ENCODE measurements at regions not wholly inside any gene's neighbourhood (a gene's known extent, or its start where the extent isn't known, plus 50 kb on each side); places are given as distances from the start of the nearest gene placed in this dataset.

DNA sequence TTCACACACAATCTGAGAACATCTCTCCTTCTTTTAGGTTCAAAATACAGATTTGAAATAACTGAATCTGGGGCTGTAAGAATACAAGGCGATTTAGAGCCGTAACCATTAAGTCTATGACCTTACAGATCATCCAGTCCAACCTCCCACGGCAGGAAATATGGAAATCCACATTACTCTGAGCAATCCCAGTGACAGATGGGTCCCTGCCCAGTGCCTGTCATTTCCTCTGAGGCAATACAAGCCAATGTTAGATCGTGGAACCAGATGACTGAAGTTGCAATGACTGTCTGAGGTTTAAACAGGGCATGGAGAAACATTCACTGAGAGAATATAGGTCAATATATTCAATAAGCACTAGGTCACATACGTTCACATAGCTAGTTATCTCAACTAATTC is 77.4 kb upstream of the OR5AK2 start:
- no peak overlapping the region for H3K4me3 ChIP-seq (ENCODE audit: low read depth, low read length)
- POLR2A ChIA-PET: no interaction called here
- intact Hi-C loops (cut with micrococcal nuclease; ENCODE audit: unreplicated experiment): no loop called here
- H3K36me3 ChIP-seq (ENCODE audit: control insufficient read depth, insufficient read depth, low read length): no peaks in the 10 kb centered on the region
- CTCF ChIA-PET: no interaction called here
- no peaks in the 10 kb centered on the region for H3K9me3 Mint-ChIP-seq (ENCODE audit: unreplicated experiment)
- no peak overlapping the region for H3K4me3 Mint-ChIP-seq (ENCODE audit: unreplicated experiment)
- H3K9me3 ChIP-seq: no peaks in the 10 kb centered on the region
- no peaks in the 10 kb centered on the region for H3K4me1 Mint-ChIP-seq (ENCODE audit: low read depth, unreplicated experiment)
- H3K36me3 Mint-ChIP-seq (ENCODE audit: insufficient read depth, unreplicated experiment): no peaks in the 10 kb centered on the region
- TF ChIP-seq, protein P1, sequence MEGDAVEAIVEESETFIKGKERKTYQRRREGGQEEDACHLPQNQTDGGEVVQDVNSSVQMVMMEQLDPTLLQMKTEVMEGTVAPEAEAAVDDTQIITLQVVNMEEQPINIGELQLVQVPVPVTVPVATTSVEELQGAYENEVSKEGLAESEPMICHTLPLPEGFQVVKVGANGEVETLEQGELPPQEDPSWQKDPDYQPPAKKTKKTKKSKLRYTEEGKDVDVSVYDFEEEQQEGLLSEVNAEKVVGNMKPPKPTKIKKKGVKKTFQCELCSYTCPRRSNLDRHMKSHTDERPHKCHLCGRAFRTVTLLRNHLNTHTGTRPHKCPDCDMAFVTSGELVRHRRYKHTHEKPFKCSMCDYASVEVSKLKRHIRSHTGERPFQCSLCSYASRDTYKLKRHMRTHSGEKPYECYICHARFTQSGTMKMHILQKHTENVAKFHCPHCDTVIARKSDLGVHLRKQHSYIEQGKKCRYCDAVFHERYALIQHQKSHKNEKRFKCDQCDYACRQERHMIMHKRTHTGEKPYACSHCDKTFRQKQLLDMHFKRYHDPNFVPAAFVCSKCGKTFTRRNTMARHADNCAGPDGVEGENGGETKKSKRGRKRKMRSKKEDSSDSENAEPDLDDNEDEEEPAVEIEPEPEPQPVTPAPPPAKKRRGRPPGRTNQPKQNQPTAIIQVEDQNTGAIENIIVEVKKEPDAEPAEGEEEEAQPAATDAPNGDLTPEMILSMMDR (IDR thresholded peaks at IDR 0.05; ENCODE audit: insufficient read depth in 1 of 2, low read depth in 1 of 2, low read length in 1 of 2, severe bottlenecking in 1 of 2, unreplicated experiment in 1 of 2): no peak
- peaks cover 3% of the 10 kb centered on the region for H3K27me3 Mint-ChIP-seq (ENCODE audit: insufficient read depth, unreplicated experiment)
- 0 out of 2 replicates have a peak, but pooled peaks cover 1% of the 10 kb centered on the region for H3K4me1 ChIP-seq
- no peak overlapping the region for H3K27ac Mint-ChIP-seq (ENCODE audit: unreplicated experiment)
- DNase-seq: no peak
- no peaks in the 10 kb centered on the region for H3K27me3 ChIP-seq (replicated peaks; ENCODE audit: control insufficient read depth, insufficient read depth, low read length)
- no TSS peak for BruUV-seq (replicated peaks)

- CTCF ChIA-PET: no interaction called here
- no peak for DNase-seq
- Histone ChIP-seq H3K27me3 (replicated peaks; ENCODE audit: control insufficient read depth, insufficient read depth, low read length) (no peaks in the 10 kb centered on the region), H3K36me3 (ENCODE audit: control insufficient read depth, insufficient read depth, low read length) (no peaks in the 10 kb centered on the region), H3K4me3 (ENCODE audit: low read depth, low read length) (no peak overlapping the region), H3K4me1 (0 out of 2 replicates have a peak, but pooled peaks cover 3% of the 10 kb centered on the region), H3K9me3 (no peaks in the 10 kb centered on the region)
- Mint-ChIP-seq H3K27ac (ENCODE audit: unreplicated experiment) (no peak overlapping the region), H3K36me3 (ENCODE audit: insufficient read depth, unreplicated experiment) (no peaks in the 10 kb centered on the region), H3K9me3 (ENCODE audit: unreplicated experiment) (no peaks in the 10 kb centered on the region), H3K27me3 (ENCODE audit: insufficient read depth, unreplicated experiment) (peaks cover 3% of the 10 kb centered on the region), H3K4me3 (ENCODE audit: unreplicated experiment) (no peak overlapping the region), H3K4me1 (ENCODE audit: low read depth, unreplicated experiment) (no peaks in the 10 kb centered on the region)
- TF ChIP-seq, protein P1 (IDR thresholded peaks at IDR 0.05; ENCODE audit: insufficient read depth in 1 of 2, low read depth in 1 of 2, low read length in 1 of 2, severe bottlenecking in 1 of 2, unreplicated experiment in 1 of 2): no peak
- BruUV-seq (replicated peaks): no TSS peak
- intact Hi-C loops (cut with micrococcal nuclease; ENCODE audit: unreplicated experiment): no loop called here
- POLR2A ChIA-PET: no interaction called here
These were observed 77.9 kb upstream of the OR5AK2 start for GRCh38 chr11:56910785-56911184.

DNA sequence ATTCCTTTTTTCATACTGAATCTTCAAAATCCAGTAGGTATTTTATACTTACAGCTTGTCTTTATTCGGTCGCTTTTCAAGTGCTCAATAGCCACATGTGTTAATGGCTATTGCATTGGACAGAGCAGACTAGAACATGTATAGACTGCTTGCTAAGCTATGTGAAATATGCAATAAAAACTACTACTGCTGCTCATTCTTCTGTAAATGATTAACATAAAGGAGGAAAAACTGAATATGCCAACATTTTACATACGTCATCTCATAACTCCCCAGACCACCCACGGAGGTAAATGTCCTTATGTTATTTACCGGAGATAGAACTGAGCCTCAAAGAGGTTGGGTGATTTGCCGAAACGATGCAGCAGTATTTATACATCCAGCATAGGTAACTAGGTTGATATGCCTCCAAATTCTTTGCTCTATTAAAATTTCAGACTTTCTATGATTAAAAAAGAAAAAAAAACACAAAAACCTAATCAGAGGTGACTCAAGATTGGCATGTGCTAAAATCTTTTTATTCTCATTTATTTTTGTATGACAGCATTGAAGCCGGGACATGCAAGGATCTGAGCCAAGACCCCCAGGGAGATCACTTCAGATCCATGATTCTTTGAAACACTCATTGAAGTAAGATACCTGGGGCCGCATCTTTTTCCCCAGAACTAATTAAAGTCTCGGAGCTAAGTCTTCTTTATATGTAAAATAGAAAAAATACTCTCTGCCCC is 78.5 kb upstream of the OR5AK2 start:
- Histone ChIP-seq H3K4me1 (0 out of 2 replicates have a peak, but pooled peaks cover 3% of the 10 kb centered on the region), H3K27me3 (replicated peaks; ENCODE audit: control insufficient read depth, insufficient read depth, low read length) (no peaks in the 10 kb centered on the region), H3K4me3 (ENCODE audit: low read depth, low read length) (no peak overlapping the region), H3K36me3 (ENCODE audit: control insufficient read depth, insufficient read depth, low read length) (no peaks in the 10 kb centered on the region), H3K9me3 (no peaks in the 10 kb centered on the region)
- Mint-ChIP-seq H3K27me3 (ENCODE audit: insufficient read depth, unreplicated experiment) (peaks cover 3% of the 10 kb centered on the region), H3K9me3 (ENCODE audit: unreplicated experiment) (no peaks in the 10 kb centered on the region), H3K4me3 (ENCODE audit: unreplicated experiment) (no peak overlapping the region), H3K4me1 (ENCODE audit: low read depth, unreplicated experiment) (no peaks in the 10 kb centered on the region), H3K36me3 (ENCODE audit: insufficient read depth, unreplicated experiment) (no peaks in the 10 kb centered on the region), H3K27ac (ENCODE audit: unreplicated experiment) (no peak overlapping the region)
- intact Hi-C loops (cut with micrococcal nuclease; ENCODE audit: unreplicated experiment): no loop called here
- no peak for DNase-seq
- BruUV-seq (replicated peaks): no TSS peak
- CTCF ChIA-PET: interaction anchor here (0.5 kb wide), 1 partner anchor 340 kb away, joined by 5 read pairs; no protein-coding TSS in a partner anchor
- TF ChIP-seq, protein P1 (IDR thresholded peaks at IDR 0.05; ENCODE audit: insufficient read depth in 1 of 2, low read depth in 1 of 2, low read length in 1 of 2, severe bottlenecking in 1 of 2, unreplicated experiment in 1 of 2): no peak
- POLR2A ChIA-PET: no interaction called here
